ENCODE measurements at regions not wholly inside any gene's neighbourhood (a gene's known extent, or its start where the extent isn't known, plus 50 kb on each side); places are given as distances from the start of the nearest gene placed in this dataset.

GRCh38 chr12:107983756-107984472, 145.2 kb upstream of the WSCD2 start:
- DNase-seq: no peak

GRCh38 chr12:107984973-107985372, 144.1 kb upstream of the WSCD2 start:
- DNase-seq: no peak

DNA sequence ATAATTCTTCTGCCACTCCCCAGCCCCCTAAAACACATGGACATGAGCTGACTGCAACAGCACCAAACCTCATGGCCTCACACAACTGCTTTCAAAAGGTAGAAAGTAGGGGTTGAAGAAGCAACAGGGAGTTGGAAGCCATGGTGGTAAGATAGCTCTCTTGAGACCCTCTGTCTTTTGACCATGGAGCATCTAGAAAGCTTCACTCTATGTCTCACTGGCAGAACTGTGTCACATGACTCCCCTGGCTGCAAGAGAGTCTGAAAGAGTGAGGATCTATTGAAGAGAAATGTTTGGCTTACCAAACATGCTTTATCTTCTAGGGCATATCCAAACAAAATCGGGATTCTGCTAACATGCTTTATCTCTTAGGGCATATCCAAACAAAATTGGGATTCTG, 142.9 kb upstream of the WSCD2 start:
- DNase-seq: no peak

DNA sequence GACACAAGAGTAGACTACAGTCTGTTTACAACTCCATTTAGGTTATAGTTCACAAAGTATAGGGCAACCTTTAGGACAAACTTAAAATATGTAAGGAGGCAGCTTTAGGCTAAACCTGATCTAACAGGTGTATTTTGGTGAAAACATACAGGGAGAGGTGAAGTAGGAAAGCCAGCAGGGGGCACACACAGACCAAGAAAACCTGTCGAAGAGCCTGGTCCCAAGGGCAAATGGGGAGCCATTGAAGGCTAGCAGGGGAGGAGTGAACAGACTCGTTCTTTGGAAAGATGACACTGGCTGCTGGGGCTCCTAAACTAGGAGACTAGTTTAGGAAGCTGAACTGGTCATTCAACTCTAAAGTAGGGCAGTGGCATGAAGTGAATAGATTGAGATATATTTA, 138.8 kb upstream of the WSCD2 start:
- peak; percentile 24 for DNase-seq

DNA sequence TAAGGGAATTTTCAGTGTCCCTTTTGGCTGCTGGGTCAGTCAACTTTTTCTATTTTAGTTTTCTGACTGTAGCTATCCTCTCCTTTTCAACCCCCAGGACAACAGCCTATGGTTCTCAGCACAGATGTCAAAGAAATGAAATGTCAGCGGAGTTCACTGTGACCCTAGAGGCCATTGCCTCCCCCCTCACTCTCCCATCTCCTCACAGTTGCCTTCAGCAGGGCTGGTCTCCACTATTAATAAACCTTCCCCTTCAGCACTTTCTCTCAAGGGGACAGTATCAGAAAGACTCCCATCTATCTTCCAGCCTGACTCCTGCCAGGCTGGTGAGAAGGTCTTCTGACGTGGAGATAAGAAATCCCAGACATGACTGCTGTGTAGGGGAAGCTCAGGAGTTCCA, 137.1 kb upstream of the WSCD2 start:
- DNase-seq: no peak

GRCh38 chr12:107992870-107993451, 136.1 kb upstream of the WSCD2 start:
- peak; percentile 3 for DNase-seq

- DNase-seq: no peak
These were observed 130.2 kb upstream of the WSCD2 start for GRCh38 chr12:107998863-107999262.

GRCh38 chr12:108000111-108000510, 129.0 kb upstream of the WSCD2 start:
- DNase-seq: peak; percentile 46

DNA sequence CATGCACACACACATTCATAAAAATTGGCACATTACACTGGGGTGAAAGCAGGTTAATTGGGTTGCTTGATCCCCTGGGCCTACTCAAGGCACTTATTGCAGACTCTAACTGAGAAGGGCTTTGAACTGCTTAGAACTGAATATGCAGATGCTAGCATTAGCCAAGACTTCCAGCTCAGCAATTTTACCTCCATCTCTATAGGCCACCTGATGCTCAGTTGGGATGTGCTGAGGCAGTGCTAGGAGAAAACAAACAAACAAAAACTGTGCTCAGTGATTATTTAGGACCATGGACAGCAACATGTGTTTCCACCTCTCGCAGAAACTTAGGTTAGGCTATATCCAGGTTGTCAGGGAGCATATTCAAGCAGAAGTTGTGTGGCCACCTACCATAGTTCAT, 124.8 kb upstream of the WSCD2 start:
- DNase-seq: no peak

- DNase-seq: no peak
These were observed 120.8 kb upstream of the WSCD2 start for GRCh38 chr12:108008163-108008905.

GRCh38 chr12:108009442-108010070, 119.5 kb upstream of the WSCD2 start:
- DNase-seq: no peak

DNA sequence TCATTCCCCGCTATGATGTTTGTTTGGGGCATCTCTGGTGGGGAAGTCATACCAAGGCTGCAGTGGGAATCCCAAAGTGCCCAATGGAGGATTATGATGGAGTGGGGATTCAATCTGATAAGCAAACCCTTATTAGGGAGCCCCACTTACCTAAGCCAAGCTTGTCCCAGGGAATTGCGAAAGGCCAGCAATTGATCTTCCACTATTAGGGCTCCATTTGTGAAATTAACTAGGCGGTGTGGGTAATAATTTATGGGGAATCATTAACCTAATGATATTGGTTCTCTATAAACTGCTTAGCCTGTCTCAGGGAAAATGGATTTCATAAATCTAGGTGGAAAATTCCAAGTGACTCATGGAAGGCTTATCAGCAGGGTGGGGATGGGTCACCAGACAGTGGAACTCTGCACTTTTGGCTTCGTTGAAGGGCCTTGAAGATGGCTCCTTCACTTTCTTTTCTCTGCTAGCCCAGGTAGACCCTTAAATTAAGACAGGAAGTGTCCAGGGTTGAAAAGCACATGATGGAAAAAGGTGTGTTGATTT, 113.0 kb upstream of the WSCD2 start:
- DNase-seq: no peak

GRCh38 chr12:108017472-108018057, 111.5 kb upstream of the WSCD2 start:
- DNase-seq: no peak

DNA sequence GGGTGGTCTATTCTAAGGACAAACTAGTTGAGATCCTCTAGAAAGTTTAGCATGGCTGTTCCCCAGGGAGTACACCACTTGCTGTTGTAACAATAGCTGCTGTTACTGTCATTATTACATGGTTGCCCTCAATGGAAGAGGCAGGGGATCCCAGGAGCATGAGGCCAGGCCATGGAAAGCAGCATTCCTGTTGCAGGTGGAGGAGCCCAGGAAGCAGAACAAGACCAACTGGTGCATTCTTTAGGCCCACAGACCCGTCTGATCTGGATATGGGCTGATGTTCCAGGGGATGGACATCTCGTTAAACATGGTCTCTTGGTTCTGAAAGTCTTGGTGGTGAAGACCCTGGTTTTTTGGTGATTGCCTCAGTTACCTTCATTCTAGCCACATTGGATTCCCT, 109.2 kb upstream of the WSCD2 start:
- DNase-seq: no peak

DNA sequence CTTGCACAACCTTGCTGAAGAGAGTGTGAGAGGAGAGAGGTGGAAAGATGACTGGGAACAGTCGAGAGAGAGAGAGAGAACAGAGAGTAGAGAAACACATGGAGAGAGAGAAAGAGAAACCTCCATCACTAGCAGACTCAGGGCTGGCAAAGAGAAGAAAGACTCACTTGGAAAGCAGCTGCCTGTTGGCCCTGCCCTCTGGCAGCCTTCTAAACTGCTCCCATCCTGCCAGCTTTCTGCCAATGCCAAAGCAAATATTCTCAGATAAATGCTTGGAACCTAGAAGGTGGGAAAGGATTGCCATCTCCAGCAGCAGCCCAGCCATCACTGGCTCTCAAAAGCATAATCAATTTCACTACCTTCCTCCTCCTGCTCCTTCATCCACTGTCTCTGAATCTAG, 107.9 kb upstream of the WSCD2 start:
- no peak for DNase-seq

GRCh38 chr12:108021949-108022522, 107.1 kb upstream of the WSCD2 start:
- no peak for DNase-seq

DNA sequence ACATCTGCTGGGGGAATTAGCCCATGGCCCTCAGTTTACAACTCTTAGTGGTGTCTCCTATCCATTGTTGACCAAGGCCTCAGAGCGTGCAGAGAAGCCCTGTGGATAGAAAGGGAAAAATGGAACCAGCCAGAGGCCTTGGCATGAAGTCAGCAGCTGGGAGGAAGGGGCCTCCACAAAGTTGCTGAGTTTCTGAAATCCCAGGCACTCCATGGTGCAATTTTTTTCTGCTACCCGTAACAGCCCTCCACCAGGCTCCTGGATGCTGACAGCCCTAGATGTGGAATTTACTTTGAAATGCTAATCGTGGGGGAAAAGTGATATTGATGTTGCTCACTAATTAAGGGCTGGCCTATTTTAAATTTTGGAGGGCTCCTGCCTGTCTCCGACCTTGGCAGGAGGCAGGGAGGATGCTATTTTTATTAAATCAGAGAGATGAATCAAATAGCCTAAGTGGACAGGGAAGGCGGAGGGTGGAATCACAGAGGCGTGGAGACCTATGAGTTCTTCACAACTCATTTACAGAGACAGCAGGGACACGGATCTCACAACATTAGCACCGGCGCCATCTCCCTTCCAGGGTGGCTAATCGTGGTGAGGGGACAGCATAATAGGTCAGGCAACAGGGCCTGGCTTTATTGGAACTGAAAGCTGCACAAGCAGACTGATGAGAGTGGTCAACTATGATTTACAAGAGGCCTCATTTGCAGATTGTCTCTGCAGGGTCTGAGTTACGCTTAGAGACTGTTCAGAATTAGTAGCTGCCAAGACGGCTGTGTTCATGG, 99.8 kb upstream of the WSCD2 start:
- DNase-seq: no peak

- DNase-seq: no peak
These were observed 96.0 kb upstream of the WSCD2 start for GRCh38 chr12:108033090-108033489.

DNA sequence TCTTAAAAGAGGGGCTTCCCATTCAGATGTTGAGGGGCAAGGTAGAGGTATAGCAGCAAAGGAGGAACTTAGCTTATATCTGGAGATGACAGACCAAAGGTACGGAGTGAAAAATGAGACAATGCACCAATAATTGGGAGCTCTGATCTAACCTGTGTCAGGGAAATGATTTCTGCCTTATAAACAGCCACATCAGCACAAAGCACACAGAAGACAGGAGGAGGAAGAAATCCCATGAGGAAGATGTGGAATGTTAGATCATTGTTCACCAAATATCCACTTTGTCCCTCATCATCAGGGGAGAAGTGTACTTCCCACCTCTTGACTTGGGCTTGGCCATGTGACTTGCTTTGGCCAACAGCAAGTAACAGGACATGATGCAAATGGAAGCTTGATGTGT, 93.7 kb upstream of the WSCD2 start:
- DNase-seq: no peak

DNA sequence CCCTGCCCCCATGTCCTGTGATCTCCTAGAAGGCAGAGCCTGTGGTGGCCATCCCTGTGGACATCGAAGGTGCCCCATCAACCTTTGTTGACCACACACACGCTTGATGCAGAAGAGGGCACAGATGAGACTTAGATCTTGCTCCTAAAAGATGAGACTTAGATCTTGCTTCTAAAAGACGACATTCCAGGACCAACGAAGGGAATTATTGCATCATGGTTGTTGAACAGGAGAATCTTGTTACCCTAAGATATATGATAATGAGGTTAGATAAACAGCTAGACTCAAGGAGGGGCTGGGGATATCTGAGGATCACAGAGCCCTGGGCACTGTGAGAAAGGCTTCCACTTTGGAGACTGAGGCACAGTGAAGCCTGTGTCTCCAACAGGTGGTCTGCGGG, 91.1 kb upstream of the WSCD2 start:
- no peak for DNase-seq

GRCh38 chr12:108039794-108040193, 89.3 kb upstream of the WSCD2 start:
- no peak for DNase-seq

GRCh38 chr12:108040947-108041346, 88.1 kb upstream of the WSCD2 start:
- DNase-seq: no peak
